Mucosa of descending colon (tissue), 3 donors: ENCODE measurements at regions not wholly inside any gene's neighbourhood (a gene's known extent, or its start where the extent isn't known, plus 50 kb on each side); places are given as distances from the start of the nearest gene placed in this dataset.
"Not testable (repeated sequence)": the region's sequence is repeated elsewhere in the genome, so short reads cannot be mapped to it uniquely, and the experiment has no call there.

Source experiments
- ATAC-seq: fragments of 200-7000 bp; cut with Tn5 transposase; one replicate; pipeline ENCODE4 v1.9.1; 2020; ENCODE audit warnings: mild to moderate bottlenecking, moderate library complexity
- DNase-seq, 3 donors: peaks; one replicate each; pipeline ENCODE4 v3.0.0-alpha.2; 2020
- H3K36me3 ChIP-seq: fragments of 200-600 bp; one replicate; pipeline ENCODE4 v1.8.0; 2021; ENCODE audit warnings: low read depth, mild to moderate bottlenecking
- H3K4me1 ChIP-seq: fragments of 200-600 bp; one replicate; pipeline ENCODE4 v1.8.0; 2021; ENCODE audit warnings: low read depth, mild to moderate bottlenecking
- H3K4me3 ChIP-seq: fragments of 200-600 bp; one replicate; pipeline ENCODE4 v1.8.0; 2021; ENCODE audit warnings: mild to moderate bottlenecking
- H3K9me3 ChIP-seq: fragments of 200-600 bp; one replicate; pipeline ENCODE4 v1.8.0; 2021; ENCODE audit warnings: mild to moderate bottlenecking
- CTCF ChIP-seq: fragments of 200-600 bp; IDR thresholded peaks from one replicate; pipeline ENCODE4 v1.8.0; 2022; ENCODE audit warnings: antibody characterized with exemption, mild to moderate bottlenecking
- intact Hi-C, 2 donors: fragments of 100-400 bp; cut with DNase I in 1 of 2; cut with micrococcal nuclease in 1 of 2; formaldehyde crosslinking; loops; one replicate each; pipeline versions ENCODE4 v1.11.0 to v1.11.1; 2022; cut with DNase I, micrococcal nuclease
- donor health status: DM: no; HTN: no; CAD: no; lungs with moderate emphysema.
- donor health status: DM: no; HTN: no; CAD: no.
- donor health status: DM: no; HTN: yes; CAD: no.

GRCh38 chr7:63291758-63292157, 706.9 kb upstream of the ZNF722 start:
- intact Hi-C loops, H3K4me1 ChIP-seq, H3K36me3 ChIP-seq, ATAC-seq, DNase-seq, H3K4me3 ChIP-seq: not testable (repeated sequence)
- H3K9me3 ChIP-seq, result peaks cover 24% of the 10 kb centered on the region

- H3K9me3 ChIP-seq, H3K4me3 ChIP-seq, H3K36me3 ChIP-seq, H3K4me1 ChIP-seq, intact Hi-C loops, ATAC-seq: not testable (repeated sequence)
- DNase-seq, result peak in 1 of 3 donors; percentile 39
These were observed 681.1 kb upstream of the ZNF722 start for GRCh38 chr7:63317595-63317994.

GRCh38 chr7:63348755-63349408, 649.8 kb upstream of the ZNF722 start:
- H3K4me1 ChIP-seq, H3K36me3 ChIP-seq, H3K4me3 ChIP-seq, intact Hi-C loops, H3K9me3 ChIP-seq, ATAC-seq: not testable (repeated sequence)
- DNase-seq, result peak in 1 of 3 donors; percentile 33

GRCh38 chr7:63376873-63377272, 621.8 kb upstream of the ZNF722 start:
- no peak for ATAC-seq
- peaks cover 40% of the 10 kb centered on the region for H3K9me3 ChIP-seq
- H3K36me3 ChIP-seq, result no peaks in the 10 kb centered on the region
- DNase-seq, result no peak
- TF ChIP-seq CTCF, result no peak
- H3K4me1 ChIP-seq, result no peaks in the 10 kb centered on the region
- H3K4me3 ChIP-seq, result no peak overlapping the region
- intact Hi-C loops, result no loop called here

DNA sequence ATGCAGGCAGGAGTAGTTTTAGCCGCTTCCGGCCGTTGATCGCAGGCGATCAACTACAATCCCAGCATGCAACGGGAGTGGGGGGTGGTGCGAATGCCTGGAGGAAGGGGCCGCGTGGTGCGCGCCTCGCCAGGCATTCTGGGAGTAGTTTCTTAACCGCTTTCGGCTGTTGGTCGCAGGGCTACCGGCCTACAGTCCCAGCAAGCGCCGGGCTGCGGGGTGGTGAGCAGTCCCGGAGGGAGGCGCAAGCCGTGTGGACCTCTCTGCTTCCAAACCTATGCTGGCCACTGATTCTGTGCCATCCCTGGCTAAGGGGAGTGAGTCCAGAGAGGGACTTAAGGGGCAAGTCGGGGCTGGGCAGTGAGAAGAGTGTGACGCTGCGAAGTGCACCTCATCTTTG, 604.5 kb upstream of the ZNF722 start:
- intact Hi-C loops, H3K4me3 ChIP-seq, H3K4me1 ChIP-seq, ATAC-seq, H3K9me3 ChIP-seq, DNase-seq, H3K36me3 ChIP-seq: not testable (repeated sequence)

- H3K4me3 ChIP-seq, ATAC-seq, H3K36me3 ChIP-seq, H3K9me3 ChIP-seq, H3K4me1 ChIP-seq, intact Hi-C loops: not testable (repeated sequence)
- DNase-seq, result peak in 1 of 3 donors; percentile 10
These were observed 590.8 kb upstream of the ZNF722 start for GRCh38 chr7:63407881-63408280.
